ENCODE measurements at regions not wholly inside any gene's neighbourhood (a gene's known extent, or its start where the extent isn't known, plus 50 kb on each side); places are given as distances from the start of the nearest gene placed in this dataset.

- TF ChIP-seq CTCF (IDR thresholded peaks at IDR 0.05) (no peak), ZFX (IDR thresholded peaks at IDR 0.05; ENCODE audit: borderline replicate concordance) (no peak)
Measured at GRCh38 chr4:177177541-177178081, 132.1 kb upstream of the NEIL3 start.
